Colonic mucosa (tissue), 4 donors: ENCODE measurements at regions not wholly inside any gene's neighbourhood (a gene's known extent, or its start where the extent isn't known, plus 50 kb on each side); places are given as distances from the start of the nearest gene placed in this dataset.
A peak's percentile ranks its signal among the peaks of the same experiment; 100 is the strongest.

Source experiments
- DNase-seq: peaks from one replicate; pipeline ENCODE4 v3.0.0-alpha.2; 2020
- H3K27ac ChIP-seq: fragments of 200-600 bp; one replicate; pipeline ENCODE4 v1.8.0; 2021
- H3K27me3 ChIP-seq: fragments of 200-600 bp; one replicate; pipeline ENCODE4 v1.8.0; 2021
- H3K36me3 ChIP-seq: fragments of 200-600 bp; one replicate; pipeline ENCODE4 v1.8.0; 2021
- H3K4me1 ChIP-seq: fragments of 200-600 bp; one replicate; pipeline ENCODE4 v1.8.0; 2021; ENCODE audit warnings: mild to moderate bottlenecking
- H3K4me3 ChIP-seq: fragments of 200-600 bp; one replicate; pipeline ENCODE4 v1.8.0; 2021
- H3K9ac ChIP-seq, 2 donors: one replicate each; pipeline ENCODE4 v1.7.0; 2013; ENCODE audit warnings: control low read depth in 2 of 2, low read depth in 2 of 2, low read length in 2 of 2
- H3K9me3 ChIP-seq: fragments of 200-600 bp; one replicate; pipeline ENCODE4 v1.8.0; 2021
- intact Hi-C: fragments of 100-400 bp; cut with DNase I; formaldehyde crosslinking; loops from one replicate; pipeline ENCODE4 v1.14.1; 2022
- TF ChIP-seq, protein P1 (sequence below): fragments of 200-600 bp; IDR thresholded peaks from one replicate; pipeline ENCODE4 v1.8.0; 2022; ENCODE audit warnings: antibody characterized with exemption, mild to moderate bottlenecking
- donor health status: healthy.
- donor health status: DM: no; HTN: no; CAD: no.
- donor health status: DM: no; HTN: no; CAD: no.

DNA sequence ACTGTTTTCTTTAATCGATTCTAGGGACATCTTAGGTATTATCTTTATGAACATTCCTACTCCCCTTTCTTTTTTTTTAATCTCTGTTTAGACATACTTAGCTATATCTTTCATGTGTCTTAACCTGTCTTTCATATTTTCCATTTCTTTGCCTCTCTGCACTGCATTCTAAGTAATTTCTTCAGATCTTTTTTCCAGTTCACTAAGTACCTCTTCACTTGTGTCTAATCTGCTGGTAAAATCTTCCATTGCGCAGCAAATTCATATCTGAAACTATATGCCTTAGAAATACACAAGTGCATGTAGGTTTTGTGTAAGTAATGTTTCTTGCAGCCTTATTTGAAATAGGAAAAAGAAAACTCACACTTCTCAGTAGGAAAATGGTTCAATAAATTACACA, 165.4 kb upstream of the BTBD3 start:
- Histone ChIP-seq H3K27me3 (no peaks in the 10 kb centered on the region), H3K36me3 (no peaks in the 10 kb centered on the region), H3K4me3 (no peak overlapping the region), H3K4me1 (no peaks in the 10 kb centered on the region), H3K9me3 (no peaks in the 10 kb centered on the region), H3K9ac (no peak overlapping the region), H3K27ac (no peak overlapping the region)
- TF ChIP-seq, protein P1, sequence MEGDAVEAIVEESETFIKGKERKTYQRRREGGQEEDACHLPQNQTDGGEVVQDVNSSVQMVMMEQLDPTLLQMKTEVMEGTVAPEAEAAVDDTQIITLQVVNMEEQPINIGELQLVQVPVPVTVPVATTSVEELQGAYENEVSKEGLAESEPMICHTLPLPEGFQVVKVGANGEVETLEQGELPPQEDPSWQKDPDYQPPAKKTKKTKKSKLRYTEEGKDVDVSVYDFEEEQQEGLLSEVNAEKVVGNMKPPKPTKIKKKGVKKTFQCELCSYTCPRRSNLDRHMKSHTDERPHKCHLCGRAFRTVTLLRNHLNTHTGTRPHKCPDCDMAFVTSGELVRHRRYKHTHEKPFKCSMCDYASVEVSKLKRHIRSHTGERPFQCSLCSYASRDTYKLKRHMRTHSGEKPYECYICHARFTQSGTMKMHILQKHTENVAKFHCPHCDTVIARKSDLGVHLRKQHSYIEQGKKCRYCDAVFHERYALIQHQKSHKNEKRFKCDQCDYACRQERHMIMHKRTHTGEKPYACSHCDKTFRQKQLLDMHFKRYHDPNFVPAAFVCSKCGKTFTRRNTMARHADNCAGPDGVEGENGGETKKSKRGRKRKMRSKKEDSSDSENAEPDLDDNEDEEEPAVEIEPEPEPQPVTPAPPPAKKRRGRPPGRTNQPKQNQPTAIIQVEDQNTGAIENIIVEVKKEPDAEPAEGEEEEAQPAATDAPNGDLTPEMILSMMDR: no peak
- DNase-seq: no peak
- intact Hi-C loops: no loop called here

GRCh38 chr20:11753155-11753554, 164.5 kb upstream of the BTBD3 start:
- DNase-seq: no peak
- H3K36me3 ChIP-seq: no peaks in the 10 kb centered on the region
- intact Hi-C loops: no loop called here

DNA sequence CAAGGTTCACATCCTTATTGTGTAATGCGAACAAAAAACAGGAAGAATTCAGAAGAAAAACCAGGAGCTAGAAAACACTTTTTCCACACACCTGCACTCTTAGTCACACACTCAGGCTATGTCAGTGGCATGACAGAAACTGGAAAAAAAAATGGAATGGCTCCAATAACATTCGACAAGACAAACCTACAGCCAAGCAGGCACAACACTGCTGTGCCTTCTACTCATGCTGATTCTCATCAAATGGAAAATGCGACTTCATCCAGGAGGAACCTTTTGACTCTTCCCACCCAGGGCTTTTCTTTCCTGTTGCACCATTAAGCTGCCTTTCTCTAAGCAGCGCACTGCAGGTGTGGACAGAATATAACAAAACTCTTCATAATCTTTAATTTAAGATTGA, 163.2 kb upstream of the BTBD3 start:
- DNase-seq: no peak
- Histone ChIP-seq H3K4me1 (no peaks in the 10 kb centered on the region), H3K9ac (no peak overlapping the region), H3K4me3 (no peak overlapping the region), H3K27ac (no peak overlapping the region), H3K27me3 (no peaks in the 10 kb centered on the region), H3K36me3 (no peaks in the 10 kb centered on the region), H3K9me3 (no peaks in the 10 kb centered on the region)
- TF ChIP-seq, protein P1: no peak
- intact Hi-C loops: no loop called here

More at GRCh38 chr20:11753155-11753554, 164.5 kb upstream of the BTBD3 start:
- Histone ChIP-seq H3K4me1 (no peaks in the 10 kb centered on the region), H3K9ac (no peak overlapping the region), H3K9me3 (no peaks in the 10 kb centered on the region), H3K27ac (no peak overlapping the region), H3K27me3 (no peaks in the 10 kb centered on the region), H3K4me3 (no peak overlapping the region)
- TF ChIP-seq, protein P1: no peak

DNA sequence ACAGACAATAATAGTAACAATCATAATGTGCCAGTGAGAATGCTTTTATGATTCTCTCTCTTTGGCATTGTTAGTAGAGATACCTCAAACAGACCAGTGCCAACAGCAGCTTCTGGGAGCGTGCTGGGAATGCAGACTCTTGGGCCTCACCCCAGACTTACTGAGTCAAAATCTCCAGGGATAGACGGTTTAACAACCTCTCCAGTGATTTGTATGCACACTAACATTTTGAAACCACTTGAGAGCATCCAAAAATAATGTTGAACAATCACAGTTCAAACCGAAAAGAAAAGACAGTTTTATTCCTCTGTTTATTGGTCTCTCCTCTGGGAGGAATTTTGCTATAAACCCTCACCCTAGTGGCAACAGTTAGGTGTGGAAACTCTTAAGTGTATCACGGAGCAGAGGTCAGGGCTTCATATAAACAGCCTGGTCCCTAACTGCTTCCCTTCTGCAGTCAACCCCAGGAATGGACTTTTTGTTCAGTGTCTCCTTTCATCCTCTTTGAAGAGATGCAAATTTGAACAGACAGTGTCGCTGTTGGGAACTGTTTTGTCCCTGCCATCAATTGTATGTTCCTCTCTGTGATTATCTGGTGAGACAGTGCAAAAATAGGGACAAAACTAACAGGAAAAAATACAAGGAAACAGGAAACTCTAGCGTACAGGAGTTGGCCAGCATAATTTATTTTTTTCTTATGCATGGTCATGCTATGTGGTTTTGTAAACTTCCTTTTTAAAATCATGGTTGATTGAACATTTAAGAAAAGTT, 162.4 kb upstream of the BTBD3 start:
- peak overlapping the region; percentile 30 for H3K27ac ChIP-seq
- H3K4me3 ChIP-seq: no peak overlapping the region
- intact Hi-C loops: no loop called here
- H3K4me1 ChIP-seq: no peaks in the 10 kb centered on the region
- no peaks in the 10 kb centered on the region for H3K27me3 ChIP-seq
- no peak for DNase-seq
- TF ChIP-seq, protein P1: no peak
- H3K9me3 ChIP-seq: no peaks in the 10 kb centered on the region
- H3K9ac ChIP-seq: no peak overlapping the region
- H3K36me3 ChIP-seq: no peaks in the 10 kb centered on the region

DNA sequence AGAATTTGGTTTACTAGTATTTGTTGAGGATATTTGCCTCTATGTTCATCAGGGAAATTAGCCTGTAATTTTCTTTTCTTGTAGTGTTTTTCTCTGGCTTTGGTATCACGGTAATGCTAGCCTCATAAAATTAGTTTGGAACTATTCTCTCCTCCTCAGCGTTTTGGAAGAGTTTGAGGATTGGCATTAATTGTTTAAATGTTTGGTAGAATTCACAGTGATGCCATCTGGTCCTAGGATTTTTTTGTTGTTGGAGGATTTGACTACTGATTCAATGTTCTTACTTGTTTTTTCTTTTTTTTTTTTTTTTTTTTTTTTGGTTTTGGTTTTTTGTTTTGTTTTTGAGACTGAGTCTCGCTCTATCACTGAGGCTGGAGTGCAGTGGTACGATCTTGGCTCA, 156.2 kb upstream of the BTBD3 start:
- no peak overlapping the region for H3K9ac ChIP-seq
- no peaks in the 10 kb centered on the region for H3K36me3 ChIP-seq
- H3K4me3 ChIP-seq: no peak overlapping the region
- DNase-seq: no peak
- TF ChIP-seq, protein P1: no peak
- H3K9me3 ChIP-seq: no peaks in the 10 kb centered on the region
- no peaks in the 10 kb centered on the region for H3K4me1 ChIP-seq
- no peak overlapping the region for H3K27ac ChIP-seq
- intact Hi-C loops: no loop called here
- H3K27me3 ChIP-seq: no peaks in the 10 kb centered on the region
